ENCODE measurements at regions not wholly inside any gene's neighbourhood (a gene's known extent, or its start where the extent isn't known, plus 50 kb on each side); places are given as distances from the start of the nearest gene placed in this dataset.
"Not testable (repeated sequence)": the region's sequence is repeated elsewhere in the genome, so short reads cannot be mapped to it uniquely, and the experiment has no call there.

DNA sequence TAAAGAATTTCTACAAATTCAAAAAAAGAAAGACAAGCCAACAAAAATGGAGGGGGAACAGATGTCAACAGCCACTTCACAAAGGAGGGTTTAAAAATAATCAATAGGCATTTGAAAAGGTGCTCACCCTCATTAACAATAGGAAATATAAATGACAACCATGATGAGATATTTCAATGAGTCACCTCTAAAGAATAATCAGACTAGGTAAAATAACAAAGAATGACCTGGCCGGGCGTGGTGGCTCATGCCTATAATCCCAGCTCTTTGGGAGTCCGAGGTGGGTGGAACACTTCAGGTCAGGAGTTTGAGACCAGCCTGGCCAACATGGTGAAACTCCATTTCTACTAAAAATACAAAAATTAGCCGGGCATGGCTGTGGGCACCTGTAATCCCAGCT, 133.6 kb downstream of the KCNE4 start:
- TF ChIP-seq, protein P1, sequence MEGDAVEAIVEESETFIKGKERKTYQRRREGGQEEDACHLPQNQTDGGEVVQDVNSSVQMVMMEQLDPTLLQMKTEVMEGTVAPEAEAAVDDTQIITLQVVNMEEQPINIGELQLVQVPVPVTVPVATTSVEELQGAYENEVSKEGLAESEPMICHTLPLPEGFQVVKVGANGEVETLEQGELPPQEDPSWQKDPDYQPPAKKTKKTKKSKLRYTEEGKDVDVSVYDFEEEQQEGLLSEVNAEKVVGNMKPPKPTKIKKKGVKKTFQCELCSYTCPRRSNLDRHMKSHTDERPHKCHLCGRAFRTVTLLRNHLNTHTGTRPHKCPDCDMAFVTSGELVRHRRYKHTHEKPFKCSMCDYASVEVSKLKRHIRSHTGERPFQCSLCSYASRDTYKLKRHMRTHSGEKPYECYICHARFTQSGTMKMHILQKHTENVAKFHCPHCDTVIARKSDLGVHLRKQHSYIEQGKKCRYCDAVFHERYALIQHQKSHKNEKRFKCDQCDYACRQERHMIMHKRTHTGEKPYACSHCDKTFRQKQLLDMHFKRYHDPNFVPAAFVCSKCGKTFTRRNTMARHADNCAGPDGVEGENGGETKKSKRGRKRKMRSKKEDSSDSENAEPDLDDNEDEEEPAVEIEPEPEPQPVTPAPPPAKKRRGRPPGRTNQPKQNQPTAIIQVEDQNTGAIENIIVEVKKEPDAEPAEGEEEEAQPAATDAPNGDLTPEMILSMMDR (optimal IDR thresholded peaks at IDR 0.05 in 1 of 3, IDR thresholded peaks at IDR 0.05 in 1 of 3, conservative IDR thresholded peaks at IDR 0.05 in 1 of 3; ENCODE audit: extremely low read depth in 1 of 3, insufficient read depth in 2 of 3, low read length in 3 of 3): no peak
- no peak for TF ChIP-seq EZH2 (IDR thresholded peaks at IDR 0.05; ENCODE audit: low read length)
- no peaks in the 10 kb centered on the region for H3K9me3 ChIP-seq (ENCODE audit: control insufficient read depth, low read depth, low read length)
- H3K27me3 ChIP-seq (ENCODE audit: control insufficient read depth, extremely low read depth, insufficient read depth, low read length): no peaks in the 10 kb centered on the region
- no peak overlapping the region for H3K4me2 ChIP-seq (ENCODE audit: control insufficient read depth, extremely low read depth, insufficient read depth, low read depth, low read length)
- no peak overlapping the region for H2AFZ ChIP-seq (ENCODE audit: control insufficient read depth, low read length)
- H3K4me1 ChIP-seq (ENCODE audit: control insufficient read depth, extremely low read depth, insufficient read depth, low read length): peaks cover 6% of the 10 kb centered on the region
- no peaks in the 10 kb centered on the region for H3K79me2 ChIP-seq (ENCODE audit: control insufficient read depth, insufficient read depth, low read length)
- no peaks in the 10 kb centered on the region for H3K36me3 ChIP-seq (ENCODE audit: control insufficient read depth in 2 of 2, extremely low read depth in 1 of 2, insufficient read depth in 2 of 2, low read length in 2 of 2)
- no peaks in the 10 kb centered on the region for H3K9me1 ChIP-seq (ENCODE audit: control insufficient read depth, extremely low read depth, insufficient read depth, low read length)
- H3K27ac ChIP-seq (ENCODE audit: control insufficient read depth, insufficient read depth, low read length): no peak overlapping the region
- dilution Hi-C loops (cut with MboI; ENCODE audit: extremely low pct_ligation_motif_present, low sequenced_read_pairs): no loop called here
- no peak overlapping the region for H3K9ac ChIP-seq (ENCODE audit: control insufficient read depth, extremely low read depth, insufficient read depth, low read length)
- no peaks in the 10 kb centered on the region for H4K20me1 ChIP-seq (ENCODE audit: control insufficient read depth, extremely low read depth, insufficient read depth, low read length)
- no peak for DNase-seq (ENCODE audit: low read depth, low spot score)
- H3K4me3 ChIP-seq (ENCODE audit: control insufficient read depth in 2 of 3, extremely low read depth in 1 of 3, insufficient read depth in 2 of 3, low read depth in 1 of 3, low read length in 3 of 3): no peak overlapping the region
- FAIRE-seq: no peak

DNA sequence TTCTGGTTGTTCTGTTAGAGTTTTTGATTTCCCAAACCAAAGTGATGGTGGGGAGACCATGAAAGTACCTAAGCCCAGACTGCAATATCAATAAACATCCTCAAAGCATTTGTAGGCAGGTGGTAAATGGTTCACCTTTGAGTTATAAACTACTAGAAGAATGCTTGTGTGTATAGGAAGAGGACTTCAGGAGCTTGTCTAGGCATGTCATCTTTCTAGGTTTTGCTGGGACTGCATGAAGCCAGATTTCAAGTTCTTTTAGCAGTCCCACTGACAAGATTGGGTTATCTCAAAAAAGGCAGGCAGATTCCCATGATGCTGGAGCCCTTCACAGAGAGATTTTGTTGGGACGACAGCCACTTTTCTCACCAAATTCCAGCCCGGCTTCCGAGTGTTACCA, 135.3 kb downstream of the KCNE4 start:
- peaks cover 6% of the 10 kb centered on the region for H3K4me1 ChIP-seq (ENCODE audit: control insufficient read depth, extremely low read depth, insufficient read depth, low read length)
- TF ChIP-seq, protein P1 (optimal IDR thresholded peaks at IDR 0.05 in 1 of 3, IDR thresholded peaks at IDR 0.05 in 1 of 3, conservative IDR thresholded peaks at IDR 0.05 in 1 of 3; ENCODE audit: extremely low read depth in 1 of 3, insufficient read depth in 2 of 3, low read length in 3 of 3): no peak
- TF ChIP-seq EZH2 (IDR thresholded peaks at IDR 0.05; ENCODE audit: low read length): no peak
- no peaks in the 10 kb centered on the region for H3K9me3 ChIP-seq (ENCODE audit: control insufficient read depth, low read depth, low read length)
- H3K36me3 ChIP-seq (ENCODE audit: control insufficient read depth in 2 of 2, extremely low read depth in 1 of 2, insufficient read depth in 2 of 2, low read length in 2 of 2): no peaks in the 10 kb centered on the region
- H3K79me2 ChIP-seq (ENCODE audit: control insufficient read depth, insufficient read depth, low read length): no peaks in the 10 kb centered on the region
- no peaks in the 10 kb centered on the region for H3K9me1 ChIP-seq (ENCODE audit: control insufficient read depth, extremely low read depth, insufficient read depth, low read length)
- DNase-seq (ENCODE audit: low read depth, low spot score) (no peak), FAIRE-seq (peak; percentile 63)
- no peaks in the 10 kb centered on the region for H4K20me1 ChIP-seq (ENCODE audit: control insufficient read depth, extremely low read depth, insufficient read depth, low read length)
- H2AFZ ChIP-seq (ENCODE audit: control insufficient read depth, low read length): no peak overlapping the region
- H3K27me3 ChIP-seq (ENCODE audit: control insufficient read depth, extremely low read depth, insufficient read depth, low read length): no peaks in the 10 kb centered on the region
- H3K4me2 ChIP-seq (ENCODE audit: control insufficient read depth, extremely low read depth, insufficient read depth, low read depth, low read length): no peak overlapping the region
- dilution Hi-C loops (cut with MboI; ENCODE audit: extremely low pct_ligation_motif_present, low sequenced_read_pairs): no loop called here
- H3K4me3 ChIP-seq (ENCODE audit: control insufficient read depth in 2 of 3, extremely low read depth in 1 of 3, insufficient read depth in 2 of 3, low read depth in 1 of 3, low read length in 3 of 3): no peak overlapping the region
- no peak overlapping the region for H3K9ac ChIP-seq (ENCODE audit: control insufficient read depth, extremely low read depth, insufficient read depth, low read length)
- no peak overlapping the region for H3K27ac ChIP-seq (ENCODE audit: control insufficient read depth, insufficient read depth, low read length)

DNA sequence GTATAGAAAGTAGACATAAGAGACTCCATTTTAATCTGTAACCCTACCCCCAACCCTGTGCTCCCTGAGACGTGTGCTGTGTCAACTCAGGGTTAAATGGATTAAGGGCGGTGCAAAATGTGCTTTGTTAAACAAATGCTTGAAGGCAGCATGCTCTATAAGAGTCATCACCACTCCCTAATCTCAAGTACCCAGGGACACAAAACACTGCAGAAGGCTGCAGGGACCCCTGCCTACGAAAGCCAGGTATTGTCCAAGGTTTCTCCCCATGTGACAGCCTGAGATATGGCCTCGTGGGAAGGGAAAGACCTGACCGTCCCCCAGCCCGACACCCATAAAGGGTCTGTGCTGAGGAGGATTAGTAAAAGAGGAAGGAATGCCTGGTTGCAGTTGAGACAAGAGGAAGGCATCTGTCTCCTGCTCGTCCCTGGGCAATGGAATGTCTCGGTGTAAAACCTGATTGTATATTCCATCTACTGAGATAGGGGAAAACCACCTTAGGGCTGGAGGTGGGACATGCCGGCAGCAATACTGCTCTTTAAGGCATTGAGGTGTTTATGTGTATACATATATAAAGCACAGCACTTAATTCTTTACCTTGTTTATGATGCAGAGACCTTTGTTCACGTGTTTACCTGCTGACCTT, 138.7 kb downstream of the KCNE4 start:
- H3K9me3 ChIP-seq (ENCODE audit: control insufficient read depth, low read depth, low read length); H3K27me3 ChIP-seq (ENCODE audit: control insufficient read depth, extremely low read depth, insufficient read depth, low read length); H3K4me3 ChIP-seq (ENCODE audit: control insufficient read depth in 2 of 3, extremely low read depth in 1 of 3, insufficient read depth in 2 of 3, low read depth in 1 of 3, low read length in 3 of 3); H3K79me2 ChIP-seq (ENCODE audit: control insufficient read depth, insufficient read depth, low read length); H3K4me1 ChIP-seq (ENCODE audit: control insufficient read depth, extremely low read depth, insufficient read depth, low read length); H3K9ac ChIP-seq (ENCODE audit: control insufficient read depth, extremely low read depth, insufficient read depth, low read length); H3K27ac ChIP-seq (ENCODE audit: control insufficient read depth, insufficient read depth, low read length); H4K20me1 ChIP-seq (ENCODE audit: control insufficient read depth, extremely low read depth, insufficient read depth, low read length); FAIRE-seq; DNase-seq (ENCODE audit: low read depth, low spot score); H3K4me2 ChIP-seq (ENCODE audit: control insufficient read depth, extremely low read depth, insufficient read depth, low read depth, low read length); H3K9me1 ChIP-seq (ENCODE audit: control insufficient read depth, extremely low read depth, insufficient read depth, low read length); H3K36me3 ChIP-seq (ENCODE audit: control insufficient read depth in 2 of 2, extremely low read depth in 1 of 2, insufficient read depth in 2 of 2, low read length in 2 of 2); dilution Hi-C loops (cut with MboI; ENCODE audit: extremely low pct_ligation_motif_present, low sequenced_read_pairs); H2AFZ ChIP-seq (ENCODE audit: control insufficient read depth, low read length): not testable (repeated sequence)

All from keratinocyte (primary cell).